ENCODE measurements at regions not wholly inside any gene's neighbourhood (a gene's known extent, or its start where the extent isn't known, plus 50 kb on each side); places are given as distances from the start of the nearest gene placed in this dataset.

DNA sequence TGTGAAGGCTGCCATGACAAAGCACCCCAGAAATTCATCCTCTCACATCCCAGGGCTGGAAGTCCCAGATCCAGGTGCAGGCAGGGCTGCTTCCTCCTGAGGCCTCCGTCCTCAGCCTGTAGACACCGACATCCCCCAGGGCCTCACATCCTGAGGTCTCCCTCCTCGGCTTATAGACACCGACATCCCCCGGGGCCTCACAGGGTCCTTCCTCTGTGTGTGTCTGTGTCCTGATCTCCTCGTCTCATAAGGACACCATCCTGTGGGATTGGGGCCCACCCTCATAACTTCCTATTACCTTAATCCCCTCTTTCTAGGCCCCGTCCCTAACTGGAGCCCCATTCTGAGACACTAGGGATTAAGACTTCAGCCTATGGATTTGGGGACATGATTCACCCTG is 92.0 kb upstream of the SNTG2 start:
- DNase-seq = no peak

DNA sequence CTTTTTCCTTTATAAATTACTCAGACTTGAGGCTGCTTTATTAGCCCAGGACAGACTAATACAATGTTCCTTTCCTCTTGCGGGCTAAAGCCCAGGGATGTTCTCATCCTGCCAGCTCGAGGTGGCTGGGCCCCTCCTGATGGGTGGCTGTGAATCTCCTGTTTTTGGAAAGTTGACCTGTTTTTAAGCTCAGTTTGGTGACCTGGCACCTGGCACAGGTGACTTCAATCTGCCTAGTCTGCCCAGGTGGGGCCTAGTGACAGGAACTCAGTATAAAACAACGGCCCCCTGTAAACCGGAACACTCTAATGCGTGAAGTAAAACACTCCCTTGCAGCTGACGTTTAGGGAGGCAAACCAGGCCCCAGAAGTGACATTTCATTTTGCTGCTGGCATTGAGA is 92.7 kb upstream of the SNTG2 start:
- DNase-seq = no peak

DNA sequence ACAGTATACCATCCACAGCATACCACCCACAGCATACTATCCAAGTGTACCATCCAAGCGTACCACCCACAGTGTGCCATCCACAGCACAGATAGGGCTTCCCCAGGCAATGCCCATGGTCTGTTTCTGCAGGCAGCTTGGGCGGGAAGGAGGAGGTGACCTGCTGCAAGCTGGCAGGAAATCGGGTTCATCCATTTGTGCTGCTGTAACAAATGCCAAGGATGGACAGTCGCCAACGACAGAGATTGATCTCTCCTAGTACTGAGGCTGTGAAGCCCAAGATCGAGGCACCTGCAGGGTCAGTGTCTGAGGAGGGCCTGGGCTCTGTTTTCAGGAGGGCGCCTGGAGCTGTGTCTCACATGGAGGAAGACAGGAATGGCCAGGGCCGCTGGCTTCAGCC is 93.6 kb upstream of the SNTG2 start:
- no peak for DNase-seq

GRCh38 chr2:856456-856855 is 94.2 kb upstream of the SNTG2 start:
- no peak for DNase-seq

DNA sequence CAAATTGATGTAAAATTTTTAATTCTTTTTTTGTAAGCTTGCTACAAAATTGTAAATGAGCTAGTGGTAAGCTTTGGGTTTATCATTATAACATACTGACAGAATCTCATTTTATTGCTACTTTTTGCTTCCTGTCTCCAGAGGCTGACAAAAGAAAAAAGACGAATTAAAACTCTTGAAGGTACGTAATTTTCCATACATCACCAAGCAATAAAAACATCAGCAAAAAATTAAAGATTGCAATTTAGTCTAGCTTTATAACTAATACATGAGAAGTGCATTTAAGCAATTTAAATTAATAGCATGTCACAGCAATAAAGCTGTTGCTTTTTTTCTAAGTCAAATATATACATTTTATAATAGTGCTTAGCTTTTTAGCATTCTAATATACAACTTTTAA is 94.6 kb upstream of the SNTG2 start:
- no peak for DNase-seq

- DNase-seq = no peak
These were observed 95.5 kb upstream of the SNTG2 start for GRCh38 chr2:855177-855576.

- peak in 1 of 2 experiments; percentile 20 for DNase-seq
These were observed 96.2 kb upstream of the SNTG2 start for GRCh38 chr2:854460-854859.

DNA sequence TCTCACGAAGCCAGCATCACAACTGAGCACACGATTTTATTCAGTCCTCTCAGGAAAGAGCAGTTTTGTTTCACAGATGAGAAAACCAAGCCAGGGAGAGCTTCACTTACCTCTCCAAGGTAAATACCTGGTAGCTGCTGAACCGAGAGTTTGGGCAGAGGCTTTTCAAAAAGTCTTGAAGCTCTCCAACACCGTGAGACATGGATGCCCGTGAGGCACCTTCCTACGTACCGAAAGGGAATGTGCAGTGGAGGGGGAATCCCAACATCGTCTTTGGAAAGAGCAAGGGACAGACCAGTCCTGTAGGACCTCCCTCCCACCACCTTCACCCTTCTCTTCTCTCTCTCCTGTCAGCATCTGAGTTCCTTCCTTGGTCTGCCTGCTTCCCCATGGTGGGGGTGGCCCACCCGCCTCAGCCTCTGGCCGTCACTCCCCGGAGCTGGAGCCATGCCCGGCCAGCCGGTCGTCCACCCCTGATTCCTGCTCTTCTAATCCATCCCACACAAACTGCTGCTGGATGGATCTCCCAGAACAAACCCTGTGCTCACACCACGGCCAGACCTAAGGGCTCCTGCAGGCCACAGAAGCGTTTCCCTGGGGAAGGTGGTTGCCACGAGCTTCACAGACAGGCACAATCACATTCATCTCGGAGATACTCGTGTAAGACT is 97.3 kb upstream of the SNTG2 start:
- DNase-seq = no peak

DNA sequence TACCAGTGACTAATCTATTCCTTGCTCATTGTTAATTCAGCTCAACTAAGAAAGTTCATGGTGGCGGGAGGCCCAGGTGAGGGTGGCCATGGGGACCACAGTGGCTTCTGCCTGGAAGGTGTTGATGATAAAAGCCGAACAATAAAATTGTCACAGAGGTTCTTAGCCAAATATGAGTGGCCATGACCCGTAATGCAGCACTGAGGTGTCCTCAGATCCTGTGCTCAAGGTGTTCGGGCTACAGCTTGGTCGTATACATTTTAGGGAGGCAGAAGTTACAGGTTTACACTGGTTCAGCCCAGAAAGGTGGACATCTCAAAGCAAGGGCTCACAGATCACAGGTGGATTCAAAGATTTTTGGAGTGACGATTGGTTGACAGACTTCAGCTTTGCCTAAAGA is 98.5 kb upstream of the SNTG2 start:
- DNase-seq = no peak

- no peak for DNase-seq
These were observed 99.0 kb upstream of the SNTG2 start for GRCh38 chr2:851680-852079.

DNA sequence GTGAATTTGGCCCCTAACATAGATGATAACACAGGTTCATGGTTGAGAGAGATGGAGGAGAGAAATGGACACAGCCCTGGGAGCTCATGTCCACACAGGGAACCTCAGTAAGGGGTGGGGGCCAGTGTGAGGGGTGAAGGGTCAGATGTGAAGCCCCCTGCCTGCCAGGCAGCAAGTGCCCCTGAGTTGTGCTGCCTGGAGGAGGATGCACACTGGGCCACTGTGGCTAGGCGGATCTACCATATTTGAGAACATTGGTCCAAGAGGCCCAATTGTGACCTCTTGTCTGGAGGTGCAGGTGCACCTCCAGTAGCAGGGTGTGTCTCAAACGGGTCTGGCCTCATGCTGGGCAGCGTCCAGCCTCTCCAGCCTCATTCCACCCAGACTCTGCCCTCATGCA is 99.6 kb upstream of the SNTG2 start:
- DNase-seq = no peak

DNA sequence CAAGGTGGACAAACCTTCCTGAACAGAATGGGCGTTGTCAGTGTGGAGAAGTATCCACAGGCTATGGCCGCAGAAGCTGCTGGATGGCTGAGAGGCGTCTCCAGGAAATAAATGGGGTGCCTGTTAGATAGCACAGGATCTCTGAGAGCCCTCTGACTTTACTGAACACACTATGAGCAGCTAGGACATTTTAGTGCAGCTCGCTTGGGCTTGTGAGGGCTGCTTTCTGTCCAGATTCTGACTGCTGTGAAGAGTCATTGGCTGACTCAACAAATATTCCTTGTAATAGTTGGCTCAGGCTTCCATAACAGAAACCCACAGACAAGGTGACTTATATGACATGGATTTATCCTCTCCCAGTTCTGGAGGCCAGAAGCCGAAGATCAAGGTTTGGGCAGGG is 100.2 kb upstream of the SNTG2 start:
- no peak for DNase-seq

DNA sequence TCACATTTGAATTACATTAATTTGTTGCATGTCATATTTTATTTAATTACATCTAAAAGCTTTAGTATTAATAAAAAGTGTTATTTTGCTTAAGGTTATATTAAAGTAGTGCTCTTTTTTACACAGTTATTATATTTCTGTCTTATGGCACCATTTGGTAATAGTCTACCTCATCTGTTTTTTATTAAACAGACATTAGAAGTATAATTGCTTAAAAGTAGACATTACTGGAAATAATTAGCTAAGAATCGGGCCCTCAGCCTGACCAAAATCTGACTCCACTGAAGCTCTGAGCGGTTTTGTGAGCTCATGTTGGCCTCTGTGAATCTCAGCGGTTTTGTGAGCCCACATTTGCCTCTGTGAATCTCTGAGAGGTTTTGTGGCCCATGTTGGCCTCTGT is 102.5 kb upstream of the SNTG2 start:
- DNase-seq = no peak

DNA sequence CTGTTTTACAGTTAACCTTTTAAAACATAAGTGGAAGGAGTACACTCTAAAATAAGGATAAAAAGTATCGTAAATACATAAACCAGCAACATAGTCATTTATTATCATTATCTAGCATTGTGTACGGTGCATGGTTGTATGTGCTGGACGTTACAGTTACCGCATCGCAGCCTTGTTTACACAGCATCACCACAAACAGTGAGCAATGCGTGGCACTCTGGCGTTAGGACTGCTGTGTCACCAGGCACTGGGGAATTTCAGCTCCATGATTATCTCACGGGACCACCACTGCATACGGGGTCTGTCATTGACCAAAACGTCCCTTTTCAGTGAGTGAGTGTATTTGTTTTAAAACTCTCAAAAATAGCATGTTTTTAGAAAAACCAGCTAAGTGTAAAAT is 103.0 kb upstream of the SNTG2 start:
- no peak for DNase-seq

DNA sequence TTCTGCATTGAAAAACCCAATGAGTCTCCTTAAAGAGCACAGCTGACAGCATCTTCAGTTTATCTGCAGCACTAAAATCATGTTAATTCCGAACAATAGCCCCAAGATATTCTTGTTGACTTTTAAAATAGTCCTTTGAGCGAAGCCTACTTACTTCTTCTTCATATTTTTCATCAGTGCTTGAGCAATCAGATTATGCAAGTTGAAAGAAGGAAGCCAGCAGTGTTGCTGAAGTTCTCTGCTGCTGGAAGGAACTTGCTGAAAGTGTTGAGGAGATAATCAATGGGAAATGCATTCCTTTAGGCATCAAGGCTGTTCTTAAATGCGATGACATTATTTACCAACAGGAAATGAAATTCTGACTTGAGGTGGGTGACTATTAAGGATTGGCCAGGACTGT is 105.9 kb upstream of the SNTG2 start:
- no peak for DNase-seq

GRCh38 chr2:842151-842803 is 108.4 kb upstream of the SNTG2 start:
- no peak for DNase-seq

GRCh38 chr2:841036-841435 is 109.6 kb upstream of the SNTG2 start:
- DNase-seq = no peak

GRCh38 chr2:834233-834632 is 116.4 kb upstream of the SNTG2 start:
- DNase-seq = no peak

DNA sequence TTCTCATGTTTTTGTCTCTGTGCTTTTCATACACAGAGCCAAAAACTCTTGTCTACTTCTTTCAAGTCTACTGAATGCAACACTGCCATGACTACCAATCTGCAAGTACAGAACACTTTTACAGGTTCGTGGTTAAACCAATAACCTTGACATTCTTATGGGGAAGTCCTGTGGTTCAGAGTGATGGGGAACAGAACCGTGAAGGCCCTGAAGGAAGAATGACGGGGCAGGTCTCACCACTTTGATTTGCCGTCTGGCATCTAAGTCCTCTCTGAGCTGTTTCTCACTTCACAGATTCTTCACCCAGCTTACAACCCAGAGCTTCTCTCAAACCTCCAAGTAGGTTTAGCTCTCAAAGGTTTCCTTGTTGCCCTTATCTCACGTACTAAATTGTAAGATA is 117.5 kb upstream of the SNTG2 start:
- no peak for DNase-seq

GRCh38 chr2:832635-833034 is 118.0 kb upstream of the SNTG2 start:
- no peak for DNase-seq

GRCh38 chr2:831622-832021 is 119.0 kb upstream of the SNTG2 start:
- no peak for DNase-seq

GRCh38 chr2:831225-831536 is 119.5 kb upstream of the SNTG2 start:
- DNase-seq = no peak

DNA sequence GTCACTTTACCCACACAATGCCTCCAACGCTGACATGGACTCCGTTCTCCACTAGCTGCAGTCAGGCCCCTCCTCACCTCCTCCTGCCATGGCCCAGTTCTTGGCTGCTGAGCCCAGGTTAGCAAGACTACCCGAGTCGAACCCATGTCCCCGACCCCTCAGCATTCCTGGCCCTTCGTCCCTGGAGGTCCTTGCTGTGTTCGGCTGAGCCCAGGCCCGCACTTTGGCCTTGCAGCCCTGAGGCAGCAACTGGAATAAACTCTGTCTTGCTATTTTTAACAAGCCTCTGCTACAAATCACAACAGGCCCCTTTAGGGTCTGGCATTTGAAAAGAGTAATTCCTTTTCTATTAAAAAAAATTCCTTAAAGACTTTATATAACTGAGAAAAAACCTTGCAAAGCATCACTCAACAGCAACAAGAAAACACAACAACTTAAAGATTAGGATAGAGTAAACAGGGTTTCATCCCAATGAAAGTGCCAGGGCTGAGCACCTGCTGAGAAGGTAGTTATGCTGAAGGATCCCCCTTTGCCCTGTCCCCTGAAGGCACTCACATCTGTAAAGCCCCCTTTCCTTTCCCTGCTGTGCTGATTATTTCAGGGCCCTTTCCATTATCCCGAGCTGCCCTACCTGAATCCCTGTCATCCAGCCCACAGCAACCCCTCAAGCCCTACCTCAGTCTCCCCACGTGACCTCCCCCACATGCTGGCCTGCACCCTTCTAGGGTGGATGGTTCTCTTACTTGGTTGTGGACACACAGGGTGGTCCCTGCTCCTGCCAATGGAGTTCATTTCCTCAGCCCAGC is 120.0 kb upstream of the SNTG2 start:
- DNase-seq = no peak

DNA sequence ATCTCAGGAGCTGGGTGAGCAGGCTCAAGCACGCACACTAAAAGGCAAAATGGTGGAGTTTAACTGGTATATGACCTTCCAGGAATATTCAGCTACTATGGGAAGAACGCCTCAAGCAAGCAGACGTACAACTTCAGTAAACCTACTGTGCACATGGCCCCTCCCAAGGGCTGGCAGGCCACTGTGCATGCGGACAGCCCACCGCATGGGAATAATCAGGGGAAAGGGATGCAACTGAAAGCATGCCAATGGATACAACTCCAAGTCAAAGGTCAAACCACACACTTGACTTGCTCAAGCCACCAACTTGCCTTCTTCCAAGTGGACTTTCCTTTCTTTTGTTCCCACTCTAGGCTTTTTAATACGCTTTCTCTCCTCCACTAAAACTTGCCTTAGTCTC is 121.6 kb upstream of the SNTG2 start:
- no peak for DNase-seq

DNA sequence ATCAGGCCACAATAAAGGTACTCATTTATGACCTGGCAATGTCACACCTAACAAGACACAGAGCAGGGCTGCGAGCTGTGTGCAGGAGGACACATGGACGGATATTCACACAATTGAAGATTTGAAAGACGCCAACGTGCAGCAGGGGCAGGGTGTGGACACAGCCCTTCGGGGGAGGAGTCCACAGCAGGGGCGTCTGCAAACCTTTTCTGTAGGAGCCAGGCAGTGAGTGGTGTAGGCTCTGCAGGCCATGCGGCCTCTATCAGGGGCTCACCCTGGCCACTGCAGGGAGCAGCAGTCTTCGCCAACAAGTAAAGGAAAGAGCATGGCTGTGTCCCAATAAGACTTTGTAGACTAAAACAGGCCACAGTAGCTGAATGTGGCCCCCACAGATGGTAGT is 125.7 kb upstream of the SNTG2 start:
- DNase-seq = no peak
